Skin of body (tissue), 1 donor: ENCODE measurements at regions not wholly inside any gene's neighbourhood (a gene's known extent, or its start where the extent isn't known, plus 50 kb on each side); places are given as distances from the start of the nearest gene placed in this dataset.

ENCODE experiments used
- DNase-seq: peaks from one replicate; lab custom pipeline; 2025; lab: John Stamatoyannopoulos, UW

GRCh38 chr1:239922778-239923522 lies 168.7 kb upstream of the FMN2 start:
- DNase-seq: no peak

- no peak for DNase-seq
These were observed 166.8 kb upstream of the FMN2 start for GRCh38 chr1:239924741-239925350.

GRCh38 chr1:239926184-239926583 lies 165.5 kb upstream of the FMN2 start:
- DNase-seq: no peak

- no peak for DNase-seq
These were observed 162.4 kb upstream of the FMN2 start for GRCh38 chr1:239929317-239929716.

- no peak for DNase-seq
These were observed 160.9 kb upstream of the FMN2 start for GRCh38 chr1:239930686-239931262.

GRCh38 chr1:239931341-239931740 lies 160.3 kb upstream of the FMN2 start:
- no peak for DNase-seq

- DNase-seq: no peak
These were observed 152.1 kb upstream of the FMN2 start for GRCh38 chr1:239939602-239940001.

- no peak for DNase-seq
These were observed 147.9 kb upstream of the FMN2 start for GRCh38 chr1:239943761-239944160.

- no peak for DNase-seq
These were observed 147.0 kb upstream of the FMN2 start for GRCh38 chr1:239944666-239945065.

- no peak for DNase-seq
These were observed 143.9 kb upstream of the FMN2 start for GRCh38 chr1:239947801-239948200.

- peak; percentile 58 for DNase-seq
These were observed 140.1 kb upstream of the FMN2 start for GRCh38 chr1:239951511-239952140.

GRCh38 chr1:239952348-239953308 lies 139.1 kb upstream of the FMN2 start:
- DNase-seq: no peak

GRCh38 chr1:239954836-239955235 lies 136.8 kb upstream of the FMN2 start:
- no peak for DNase-seq

GRCh38 chr1:239955431-239955830 lies 136.3 kb upstream of the FMN2 start:
- DNase-seq: no peak

- no peak for DNase-seq
These were observed 135.4 kb upstream of the FMN2 start for GRCh38 chr1:239956263-239956662.

- DNase-seq: no peak
These were observed 133.6 kb upstream of the FMN2 start for GRCh38 chr1:239958063-239958462.

GRCh38 chr1:239960366-239960765 lies 131.3 kb upstream of the FMN2 start:
- DNase-seq: no peak

- DNase-seq: no peak
These were observed 127.8 kb upstream of the FMN2 start for GRCh38 chr1:239963856-239964255.

GRCh38 chr1:239976130-239976968 lies 115.3 kb upstream of the FMN2 start:
- DNase-seq: peak; percentile 35

- DNase-seq: no peak
These were observed 114.3 kb upstream of the FMN2 start for GRCh38 chr1:239977416-239977815.
